ENCODE measurements at regions not wholly inside any gene's neighbourhood (a gene's known extent, or its start where the extent isn't known, plus 50 kb on each side); places are given as distances from the start of the nearest gene placed in this dataset.

GRCh38 chr18:24628326-24628725 is 167.9 kb downstream of the HRH4 start:
- DNase-seq: no peak

- no peak for DNase-seq
These were observed 169.5 kb downstream of the HRH4 start for GRCh38 chr18:24629921-24630320.

GRCh38 chr18:24630346-24630880 is 170.0 kb downstream of the HRH4 start:
- no peak for DNase-seq

- DNase-seq: peak in 1 of 2 donors; percentile 5
These were observed 171.0 kb downstream of the HRH4 start for GRCh38 chr18:24631243-24632025.

- no peak for DNase-seq
These were observed 171.9 kb downstream of the HRH4 start for GRCh38 chr18:24632158-24632988.

GRCh38 chr18:24633121-24633520 is 172.7 kb downstream of the HRH4 start:
- DNase-seq: no peak

GRCh38 chr18:24649571-24649970 is 189.1 kb downstream of the HRH4 start:
- DNase-seq: no peak

GRCh38 chr18:24651434-24651833 is 191.0 kb downstream of the HRH4 start:
- no peak for DNase-seq

- DNase-seq: no peak
These were observed 195.6 kb downstream of the HRH4 start for GRCh38 chr18:24656050-24656449.

GRCh38 chr18:24656551-24657443 is 196.4 kb downstream of the HRH4 start:
- DNase-seq: peak in 1 of 2 donors; percentile 6

- peak in 1 of 2 donors; percentile 20 for DNase-seq
These were observed 197.0 kb downstream of the HRH4 start for GRCh38 chr18:24657444-24657842.

- peak in 1 of 2 donors; percentile 8 for DNase-seq
These were observed 197.9 kb downstream of the HRH4 start for GRCh38 chr18:24658302-24658701.

GRCh38 chr18:24659827-24660720 is 199.6 kb downstream of the HRH4 start:
- no peak for DNase-seq

- peak in 1 of 2 donors; percentile 46 for DNase-seq
These were observed 200.5 kb downstream of the HRH4 start for GRCh38 chr18:24660956-24661355.

- no peak for DNase-seq
These were observed 202.0 kb downstream of the HRH4 start for GRCh38 chr18:24662412-24662821.

- DNase-seq: no peak
These were observed 202.6 kb downstream of the HRH4 start for GRCh38 chr18:24663026-24663425.

- no peak for DNase-seq
These were observed 208.6 kb downstream of the HRH4 start for GRCh38 chr18:24669015-24669414.

GRCh38 chr18:24669502-24669901 is 209.1 kb downstream of the HRH4 start:
- DNase-seq: no peak

GRCh38 chr18:24672165-24672941 is 211.9 kb downstream of the HRH4 start:
- DNase-seq: peak in 1 of 2 donors; percentile 11

- DNase-seq: no peak
These were observed 213.8 kb downstream of the HRH4 start for GRCh38 chr18:24674200-24674599.

- no peak for DNase-seq
These were observed 214.2 kb downstream of the HRH4 start for GRCh38 chr18:24674605-24675004.

All from bone marrow (tissue), 2 donors.